ENCODE measurements at regions not wholly inside any gene's neighbourhood (a gene's known extent, or its start where the extent isn't known, plus 50 kb on each side); places are given as distances from the start of the nearest gene placed in this dataset.

DNA sequence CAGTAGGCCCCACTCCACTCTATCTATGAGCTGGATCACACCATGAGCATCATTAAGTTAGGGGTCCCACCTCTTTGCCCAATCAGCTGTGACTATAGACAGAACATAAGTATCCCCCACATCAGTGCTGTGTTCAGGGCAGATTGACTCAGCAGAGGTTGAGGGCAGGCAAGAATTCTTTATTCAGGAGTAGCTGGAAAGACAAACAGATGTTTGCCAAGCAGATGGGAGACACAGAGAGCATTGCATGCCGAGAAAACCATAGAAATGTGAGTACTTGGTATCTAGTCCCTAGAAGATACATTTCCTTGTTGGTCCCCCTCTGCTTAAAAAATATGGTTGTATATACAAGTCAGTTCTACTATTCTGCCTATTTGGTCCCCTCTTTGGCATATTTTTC lies 440.8 kb downstream of the RAP2B start:
- dilution Hi-C loops (cut with MboI; ENCODE audit: extremely low pct_ligation_motif_present, low sequenced_read_pairs), result no loop called here
- no peaks in the 10 kb centered on the region for H3K27me3 ChIP-seq (ENCODE audit: control insufficient read depth in 2 of 2, insufficient read depth in 2 of 2, low read length in 2 of 2)
- ChIA-PET CTCF (interaction anchor here (0.9 kb wide), 1 partner anchor 11 kb away, joined by 3 read pairs; no protein-coding TSS in a partner anchor), POLR2A (no interaction called here)
- no TSS peak for BruUV-seq (replicated peaks)
- H2AFZ ChIP-seq (ENCODE audit: low read depth, low read length), result no peak overlapping the region
- no peak for TF ChIP-seq MYC (IDR thresholded peaks at IDR 0.05; ENCODE audit: low read depth, low read length)
- TF ChIP-seq, protein P1, sequence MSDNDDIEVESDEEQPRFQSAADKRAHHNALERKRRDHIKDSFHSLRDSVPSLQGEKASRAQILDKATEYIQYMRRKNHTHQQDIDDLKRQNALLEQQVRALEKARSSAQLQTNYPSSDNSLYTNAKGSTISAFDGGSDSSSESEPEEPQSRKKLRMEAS (IDR thresholded peaks at IDR 0.05; ENCODE audit: insufficient read depth, insufficient read length), result no peak
- TF ChIP-seq CTCF (IDR thresholded peaks at IDR 0.05; ENCODE audit: extremely low read depth in 1 of 2, insufficient read depth in 1 of 2, low read depth in 1 of 2, low read length in 2 of 2), result no peak
- TF ChIP-seq FOS (IDR thresholded peaks at IDR 0.05; ENCODE audit: borderline replicate concordance, insufficient read depth, low read length), result no peak
- no peak for TF ChIP-seq EZH2 (IDR thresholded peaks at IDR 0.05; ENCODE audit: borderline replicate concordance, low read depth, low read length, severe bottlenecking)
- no peak for TF ChIP-seq JUN (IDR thresholded peaks at IDR 0.05; ENCODE audit: borderline replicate concordance, insufficient read depth, insufficient read length, low read depth)
- no peak for TF ChIP-seq POLR2A (IDR thresholded peaks at IDR 0.05; ENCODE audit: low read depth, low read length)
- TF ChIP-seq POLR2AphosphoS5 (IDR thresholded peaks at IDR 0.05; ENCODE audit: insufficient read depth, low read depth, low read length), result no peak
- no peak for TF ChIP-seq GATA2 (IDR thresholded peaks at IDR 0.05; ENCODE audit: insufficient read depth, insufficient read length, low read depth, low read length)
- H3K9me1 ChIP-seq (replicated peaks; ENCODE audit: control insufficient read depth, extremely low read depth, insufficient read depth, low read length), result no peaks in the 10 kb centered on the region
- H3K9ac ChIP-seq (replicated peaks; ENCODE audit: extremely low read depth, insufficient read depth, low read length), result no peak overlapping the region
- no peaks in the 10 kb centered on the region for H3K79me2 ChIP-seq (ENCODE audit: control insufficient read depth, insufficient read depth, low read length)
- peaks cover 30% of the 10 kb centered on the region for H3K4me1 ChIP-seq (ENCODE audit: control insufficient read depth, extremely low read depth, insufficient read depth, low read length)
- no peaks in the 10 kb centered on the region for H3K36me3 ChIP-seq (ENCODE audit: control insufficient read depth in 2 of 2, extremely low read depth in 1 of 2, insufficient read depth in 2 of 2, low read length in 2 of 2)
- intact Hi-C loops (cut with micrococcal nuclease), result no loop called here
- H3K4me2 ChIP-seq (ENCODE audit: insufficient read depth, low read length), result no peak overlapping the region
- no peak overlapping the region for H3K4me3 ChIP-seq (replicated peaks in 1 of 3; ENCODE audit: insufficient read depth in 1 of 3, low read depth in 1 of 3, low read length in 3 of 3)
- no peaks in the 10 kb centered on the region for H4K20me1 ChIP-seq (replicated peaks; ENCODE audit: control insufficient read depth, extremely low read depth, insufficient read depth, low read length)
- no peak for DNase-seq (ENCODE audit: low read depth, low spot score)
- H3K9me3 ChIP-seq (replicated peaks; ENCODE audit: control insufficient read depth, insufficient read depth, low read length), result no peaks in the 10 kb centered on the region
- FAIRE-seq, result no peak
- no peak overlapping the region for H3K27ac ChIP-seq (ENCODE audit: insufficient read depth, low read depth, low read length)
